Glomerular visceral epithelial cell (primary cell): ENCODE measurements at regions not wholly inside any gene's neighbourhood (a gene's known extent, or its start where the extent isn't known, plus 50 kb on each side); places are given as distances from the start of the nearest gene placed in this dataset.

Experiments
- DNase-seq: peaks from one replicate; pipeline ENCODE4 v3.0.0-alpha.2; 2016; ENCODE audit errors: extremely low spot score

DNA sequence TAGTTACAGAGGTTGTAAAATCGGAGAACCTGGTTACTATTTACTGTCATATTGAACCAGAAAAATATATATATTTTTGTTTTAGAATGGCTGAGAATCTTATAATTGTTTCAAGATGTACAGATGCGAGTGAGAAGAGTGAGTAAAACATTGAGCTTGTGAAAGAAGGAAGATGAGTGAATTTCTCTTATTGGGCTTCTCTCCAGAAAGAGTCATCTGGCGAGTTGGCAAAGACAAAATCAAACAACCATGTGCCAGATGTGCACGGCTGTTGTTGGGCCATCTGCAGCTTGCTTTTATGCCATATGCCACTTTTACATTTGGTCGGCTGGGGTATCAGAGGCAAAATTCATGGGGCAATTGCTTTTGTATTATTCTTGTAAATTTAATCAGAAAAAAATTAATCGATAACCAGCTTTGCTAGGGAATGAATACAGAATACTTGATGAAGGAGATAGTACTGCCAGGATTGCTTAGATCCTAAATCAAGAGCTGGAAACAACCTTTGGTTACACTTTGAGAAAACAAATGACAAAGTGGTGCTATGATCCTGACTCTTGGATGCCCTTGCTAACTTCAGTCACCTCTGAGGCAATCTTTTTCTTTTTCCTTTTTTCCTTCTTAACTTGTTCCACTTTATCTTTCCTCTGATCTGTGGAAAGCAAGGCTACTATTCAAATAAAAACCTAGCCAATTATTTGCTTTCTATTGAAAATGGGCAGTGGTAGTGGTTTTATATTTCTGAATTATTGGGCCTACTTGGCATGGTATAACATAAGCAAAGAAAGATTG lies 97.1 kb upstream of the GRIK2 start:
- no peak for DNase-seq

DNA sequence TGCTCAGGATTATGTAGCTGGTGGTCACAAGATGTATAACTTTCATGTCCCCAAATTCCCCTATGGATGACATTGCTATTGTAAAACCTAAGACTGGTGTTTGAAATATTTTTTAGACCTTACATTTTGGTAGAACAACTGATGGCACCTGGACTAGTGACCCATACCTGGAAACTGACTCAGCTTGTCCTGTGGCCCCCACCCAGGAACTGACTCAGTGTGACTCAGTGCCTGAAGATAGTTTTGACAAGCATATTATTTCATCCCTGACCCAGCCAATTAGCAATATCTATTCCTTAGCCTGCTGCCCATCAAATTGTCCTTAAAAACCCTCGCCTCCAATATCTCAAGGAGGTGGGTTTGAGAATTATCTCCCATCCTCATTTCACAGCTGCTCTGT lies 90.9 kb upstream of the GRIK2 start:
- DNase-seq: no peak

DNA sequence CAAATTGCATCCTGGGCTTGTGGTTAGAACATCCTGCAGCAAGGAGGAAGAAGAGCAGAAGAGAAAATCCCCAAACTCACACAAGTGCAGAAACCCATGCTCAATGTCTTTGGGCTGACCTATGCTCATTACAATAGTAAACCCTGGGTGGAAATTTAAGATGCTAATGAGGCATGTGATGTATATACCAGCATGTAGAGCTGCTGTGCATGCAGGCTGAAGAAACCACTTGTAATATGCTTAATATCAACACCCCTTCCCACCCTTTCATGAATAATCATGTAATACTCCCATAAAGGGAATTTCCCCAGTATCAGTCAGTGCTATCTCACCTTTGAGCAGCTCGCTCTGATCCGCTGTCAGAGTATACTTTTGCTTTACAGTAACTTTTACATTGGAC lies 90.0 kb upstream of the GRIK2 start:
- no peak for DNase-seq

DNA sequence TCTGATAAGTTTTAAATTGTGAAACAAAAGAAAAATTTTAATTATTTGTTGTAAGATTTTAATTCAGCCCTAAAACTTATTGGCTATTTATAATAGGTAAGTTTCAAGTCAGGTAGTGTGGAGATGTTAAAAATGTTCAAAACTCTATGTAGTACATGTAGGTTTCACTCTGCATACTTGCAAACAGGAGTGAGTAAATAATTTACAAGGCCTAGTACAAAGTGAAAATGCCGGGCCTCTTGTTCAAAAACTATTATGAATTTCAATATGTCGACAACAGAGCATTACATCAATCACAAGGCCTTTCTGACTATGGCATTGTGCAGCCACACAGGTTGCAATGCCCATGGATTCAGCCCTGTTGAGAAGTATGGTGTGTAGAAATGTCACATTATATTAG lies 80.9 kb upstream of the GRIK2 start:
- DNase-seq: no peak

DNA sequence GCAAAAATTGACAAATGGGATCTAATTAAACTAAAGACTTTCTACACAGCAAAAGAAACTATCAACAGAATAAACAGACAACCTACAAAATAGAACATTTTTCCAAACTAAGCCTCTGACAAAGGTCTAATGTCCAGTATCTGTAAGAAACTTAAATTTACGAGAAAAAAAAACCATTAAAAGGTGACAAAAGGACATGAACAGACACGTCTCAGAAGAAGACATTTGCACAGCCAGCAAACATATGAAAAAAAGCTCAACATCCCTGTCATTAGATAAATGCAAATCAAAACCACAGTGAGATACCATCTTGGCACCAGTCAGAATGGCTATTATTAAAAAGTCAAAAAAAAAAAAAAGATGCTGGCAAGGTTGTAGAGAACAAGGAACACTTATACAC lies 70.6 kb upstream of the GRIK2 start:
- no peak for DNase-seq

DNA sequence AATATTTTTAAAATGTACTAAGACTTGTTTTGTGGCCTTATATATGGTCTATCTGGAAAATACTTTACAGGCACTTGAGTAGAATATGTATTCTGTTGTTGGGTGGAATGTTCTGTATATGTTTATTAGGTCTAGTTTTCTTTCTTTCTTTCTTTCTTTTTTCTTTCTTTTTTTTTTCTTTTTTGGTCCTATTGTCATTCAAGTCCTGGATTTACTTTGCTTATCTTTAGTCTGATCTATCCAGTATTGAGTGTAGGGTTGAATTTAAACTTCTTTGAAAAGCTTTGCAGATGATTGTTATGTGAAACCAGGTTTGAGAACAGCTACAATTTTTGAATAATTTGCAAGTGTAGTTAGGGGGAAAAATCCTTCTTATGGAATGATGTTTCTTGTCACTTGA lies 67.1 kb upstream of the GRIK2 start:
- no peak for DNase-seq

DNA sequence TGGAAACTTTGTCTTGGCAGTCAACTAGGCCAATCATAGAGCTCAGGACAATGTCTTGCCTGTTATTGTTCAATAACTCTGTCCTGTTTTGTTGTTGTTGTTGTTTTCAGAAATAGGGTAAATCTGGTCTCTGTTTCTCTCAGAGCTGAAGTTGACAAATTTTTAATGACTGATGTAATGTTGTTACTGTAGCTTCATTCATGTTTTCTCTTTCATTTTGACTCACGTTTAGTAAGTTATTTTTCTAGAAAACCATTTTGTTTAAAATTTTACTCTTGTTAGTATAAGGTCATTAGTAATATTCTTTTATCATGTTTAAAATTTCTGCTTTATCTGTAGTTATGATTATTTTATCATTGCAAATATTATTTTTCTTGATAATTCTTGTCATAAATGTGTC lies 51.6 kb upstream of the GRIK2 start:
- DNase-seq: no peak
